Neural cell (in vitro differentiated cells): ENCODE measurements at regions not wholly inside any gene's neighbourhood (a gene's known extent, or its start where the extent isn't known, plus 50 kb on each side); places are given as distances from the start of the nearest gene placed in this dataset.

Source experiments
- H2AFZ ChIP-seq: fragments of 200-600, 300-800 bp; sonication (generic), shearing (Covaris generic); 2 replicates; pipeline ENCODE4 v1.6.0; 2014; ENCODE audit warnings: low read depth, mild to moderate bottlenecking, antibody characterized with exemption, low read length, moderate library complexity
- H3F3A ChIP-seq: fragments of 200-600 bp; shearing (Covaris generic); 2 replicates; pipeline ENCODE4 v1.6.1; 2016; ENCODE audit warnings: mild to moderate bottlenecking, moderate library complexity, mixed read lengths, antibody characterized with exemption, low read length; ENCODE audit not compliant: insufficient read depth, poor library complexity, severe bottlenecking
- H3K27ac ChIP-seq: fragments of 200-600, 300-800 bp; sonication (generic), shearing (Covaris generic); 2 replicates; pipeline ENCODE4 v1.5.1; 2014; ENCODE audit warnings: mild to moderate bottlenecking, low read length, moderate library complexity
- H3K27me3 ChIP-seq: fragments of 300-800, 200-600 bp; sonication (generic), shearing (Covaris generic); 2 replicates; pipeline ENCODE4 v1.6.0; 2014; ENCODE audit warnings: mild to moderate bottlenecking, low read depth, low read length, moderate library complexity; ENCODE audit not compliant: insufficient read depth
- H3K36me3 ChIP-seq: fragments of 300-800, 200-600 bp; sonication (generic), shearing (Covaris generic); 2 replicates; pipeline ENCODE4 v1.5.1; 2014; ENCODE audit warnings: mild to moderate bottlenecking, antibody characterized with exemption, low read length, moderate library complexity; ENCODE audit not compliant: insufficient read depth
- H3K4me2 ChIP-seq: fragments of 300-800, 200-600 bp; sonication (generic), shearing (Covaris generic); 2 replicates; pipeline ENCODE4 v1.6.0; 2014; ENCODE audit warnings: mild to moderate bottlenecking, low read length
- H3K4me3 ChIP-seq: fragments of 300-800, 200-600 bp; sonication (generic), shearing (Covaris generic); 2 replicates; pipeline ENCODE4 v1.5.1; 2014; ENCODE audit warnings: mild to moderate bottlenecking, low read length, moderate library complexity
- H3K79me2 ChIP-seq: fragments of 200-600 bp; shearing (Covaris generic); replicated peaks from 2 replicates; pipeline ENCODE4 v1.6.0; 2014; ENCODE audit warnings: mild to moderate bottlenecking, low read length, moderate library complexity; ENCODE audit not compliant: insufficient read depth
- H3K9ac ChIP-seq: fragments of 300-800, 200-600 bp; sonication (generic), shearing (Covaris generic); 2 replicates; pipeline ENCODE4 v1.6.1; 2016; ENCODE audit warnings: mild to moderate bottlenecking, low read length, mixed read lengths
- H3K9me2 ChIP-seq: fragments of 200-600 bp; shearing (Covaris generic); 2 replicates; pipeline ENCODE4 v1.6.1; 2016; ENCODE audit warnings: mild to moderate bottlenecking, low read length, mixed read lengths; ENCODE audit not compliant: insufficient read depth
- H3K9me3 ChIP-seq: fragments of 200-600, 300-800 bp; sonication (generic), shearing (Covaris generic); 2 replicates; pipeline ENCODE4 v1.6.1; 2016; ENCODE audit warnings: mild to moderate bottlenecking, mixed run types, low read length, moderate library complexity, mixed read lengths
- H4K20me1 ChIP-seq: fragments of 200-600 bp; shearing (Covaris generic); 2 replicates; pipeline ENCODE4 v1.6.1; 2016; ENCODE audit warnings: mild to moderate bottlenecking, mixed run types; ENCODE audit not compliant: insufficient read depth
- CTCF ChIP-seq: fragments of 450-650 bp; IDR thresholded peaks from 2 replicates; pipeline ENCODE4 v1.5.1; 2014; ENCODE audit warnings: antibody characterized with exemption, mild to moderate bottlenecking, moderate library complexity; ENCODE audit not compliant: poor library complexity, severe bottlenecking
- EP300 ChIP-seq: fragments of 450-650 bp; conservative IDR thresholded peaks from 2 replicates; pipeline ENCODE4 v1.6.1; 2014; ENCODE audit warnings: antibody characterized with exemption, mild to moderate bottlenecking, moderate library complexity; ENCODE audit not compliant: poor library complexity, severe bottlenecking
- EZH2 ChIP-seq: fragments of 200-600, 300-800 bp; shearing (Covaris generic), sonication (generic); IDR thresholded peaks from 2 replicates; pipeline ENCODE4 v1.6.1; 2014; ENCODE audit warnings: antibody characterized with exemption, low read length, borderline replicate concordance, mild to moderate bottlenecking; ENCODE audit not compliant: insufficient read depth, poor library complexity, severe bottlenecking
- MXI1 ChIP-seq: fragments of 450-650 bp; conservative IDR thresholded peaks from 2 replicates; pipeline ENCODE4 v1.6.1; 2014; ENCODE audit warnings: antibody characterized with exemption, mild to moderate bottlenecking; ENCODE audit not compliant: poor library complexity, severe bottlenecking
- POLR2AphosphoS5 ChIP-seq: IDR thresholded peaks from 2 replicates; pipeline ENCODE4 v1.6.1; 2012
- RAD21 ChIP-seq: fragments of 450-650 bp; conservative IDR thresholded peaks from 2 replicates; pipeline ENCODE4 v1.6.1; 2014; ENCODE audit warnings: antibody characterized with exemption, mild to moderate bottlenecking, moderate library complexity
- REST ChIP-seq: IDR thresholded peaks from 2 replicates; pipeline ENCODE4 v1.6.1; 2012; ENCODE audit warnings: borderline replicate concordance
- SMC3 ChIP-seq: fragments of 450-650 bp; conservative IDR thresholded peaks from 2 replicates; pipeline ENCODE4 v1.6.1; 2014; ENCODE audit warnings: antibody characterized with exemption, mild to moderate bottlenecking, moderate library complexity; ENCODE audit not compliant: poor library complexity
- TAF1 ChIP-seq: IDR thresholded peaks from 2 replicates; pipeline ENCODE4 v1.6.1; 2012; ENCODE audit warnings: low read depth

GRCh38 chrX:20571611-20572010, 304.9 kb upstream of the RPS6KA3 start:
- no peak overlapping the region for H3K9ac ChIP-seq
- H3K27ac ChIP-seq, result no peak overlapping the region
- no peak overlapping the region for H3K4me2 ChIP-seq
- no peak for TF ChIP-seq TAF1
- TF ChIP-seq SMC3, result no peak
- H3K9me3 ChIP-seq, result no peaks in the 10 kb centered on the region
- H3K9me2 ChIP-seq, result no peaks in the 10 kb centered on the region
- no peaks in the 10 kb centered on the region for H3K27me3 ChIP-seq
- no peak overlapping the region for H3K4me3 ChIP-seq
- no peak overlapping the region for H2AFZ ChIP-seq
- no peaks in the 10 kb centered on the region for H3K36me3 ChIP-seq
- no peaks in the 10 kb centered on the region for H3K79me2 ChIP-seq
- H3F3A ChIP-seq, result no peaks in the 10 kb centered on the region
- no peaks in the 10 kb centered on the region for H4K20me1 ChIP-seq

- Histone ChIP-seq H3K79me2 (no peaks in the 10 kb centered on the region), H3K9ac (no peak overlapping the region), H3F3A (no peaks in the 10 kb centered on the region), H3K36me3 (no peaks in the 10 kb centered on the region), H2AFZ (no peak overlapping the region), H3K4me2 (no peak overlapping the region), H3K9me2 (no peaks in the 10 kb centered on the region), H3K4me3 (no peak overlapping the region), H4K20me1 (no peaks in the 10 kb centered on the region), H3K27me3 (no peaks in the 10 kb centered on the region), H3K9me3 (no peaks in the 10 kb centered on the region), H3K27ac (no peak overlapping the region)
- no peak for TF ChIP-seq REST
- TF ChIP-seq EP300, result no peak
- TF ChIP-seq POLR2AphosphoS5, result no peak
- no peak for TF ChIP-seq TAF1
- no peak for TF ChIP-seq RAD21
- no peak for TF ChIP-seq CTCF
- no peak for TF ChIP-seq SMC3
- TF ChIP-seq MXI1, result no peak
- no peak for TF ChIP-seq EZH2
Measured at GRCh38 chrX:20567108-20567507, 300.4 kb upstream of the RPS6KA3 start.

GRCh38 chrX:20547611-20548051, 280.9 kb upstream of the RPS6KA3 start:
- no peak overlapping the region for H3K27ac ChIP-seq
- H4K20me1 ChIP-seq, result no peaks in the 10 kb centered on the region
- no peaks in the 10 kb centered on the region for H3K9me2 ChIP-seq
- no peaks in the 10 kb centered on the region for H3F3A ChIP-seq
- no peak overlapping the region for H3K9ac ChIP-seq
- H3K9me3 ChIP-seq, result no peaks in the 10 kb centered on the region
- no peak overlapping the region for H3K4me2 ChIP-seq
- H2AFZ ChIP-seq, result no peak overlapping the region
- no peaks in the 10 kb centered on the region for H3K36me3 ChIP-seq
- H3K79me2 ChIP-seq, result no peaks in the 10 kb centered on the region
- H3K27me3 ChIP-seq, result no peaks in the 10 kb centered on the region
- TF ChIP-seq EP300 (no peak), EZH2 (no peak), TAF1 (no peak), MXI1 (no peak), RAD21 (no peak), POLR2AphosphoS5 (no peak), CTCF (no peak), REST (no peak), SMC3 (no peak)
- H3K4me3 ChIP-seq, result no peak overlapping the region
